SK-N-SH (cell line): ENCODE measurements at regions not wholly inside any gene's neighbourhood (a gene's known extent, or its start where the extent isn't known, plus 50 kb on each side); places are given as distances from the start of the nearest gene placed in this dataset.

Experiments
- CTCF ChIA-PET: fragments of 300-600, 350-600 bp; formaldehyde crosslinking; extraction: SDS; loops from one replicate; lab custom pipeline; 2021; lab: Yijun Ruan, JAX
- POLR2A ChIA-PET: fragments of 350-600 bp; sonication (Branson Sonifier 250); formaldehyde crosslinking; extraction: SDS; loops from one replicate; lab custom pipeline; 2020; ENCODE audit warnings: antibody characterized with exemption, inconsistent platforms; lab: Yijun Ruan, JAX
- DNase-seq: peaks from one replicate; pipeline ENCODE4 v3.0.0; 2012
- H2AFZ ChIP-seq: fragments of 200-600 bp; sonication (generic); 2 replicates; pipeline ENCODE4 v1.8.1; 2016; ENCODE audit warnings: antibody characterized with exemption, mild to moderate bottlenecking, low read depth
- H3F3A ChIP-seq: fragments of 200-600 bp; sonication (generic); replicated peaks from 2 replicates; pipeline ENCODE3; 2016; ENCODE audit warnings: antibody characterized with exemption, mild to moderate bottlenecking; ENCODE audit not compliant: insufficient read depth
- H3K27ac ChIP-seq, 2 experiments: fragments of 200-500 bp in 1 of 2; fragments of 200-600 bp in 1 of 2; sonication (Bioruptor generic) in 1 of 2; sonication (generic), shearing (Covaris generic) in 1 of 2; 2 replicates each; pipeline versions ENCODE4 v1.5.1 to v1.6.1; 2014 to 2016; ENCODE audit warnings: low read depth in 2 of 2, inconsistent platforms in 1 of 2, low read length in 1 of 2, mild to moderate bottlenecking in 1 of 2, mixed read lengths in 1 of 2
- H3K27me3 ChIP-seq: fragments of 200-600 bp; sonication (generic), shearing (Covaris generic); 2 replicates; pipeline ENCODE4 v1.6.1; 2016; ENCODE audit warnings: mixed run types; ENCODE audit not compliant: insufficient read depth
- H3K36me3 ChIP-seq, 2 experiments: fragments of 200-500 bp in 1 of 2; fragments of 200-600 bp in 1 of 2; sonication (Bioruptor generic) in 1 of 2; sonication (generic) in 1 of 2; replicated peaks in 1 of 2; 2 replicates each; pipeline versions ENCODE3 to v1.5.1; 2014 to 2016; ENCODE audit warnings: low read length in 1 of 2, mild to moderate bottlenecking in 1 of 2; ENCODE audit not compliant: insufficient read depth in 2 of 2, control insufficient read depth in 1 of 2
- H3K4me1 ChIP-seq, 2 experiments: fragments of 200-500 bp in 1 of 2; fragments of 200-600 bp in 1 of 2; sonication (Bioruptor generic) in 1 of 2; sonication (generic), shearing (Covaris generic) in 1 of 2; 2 replicates each; pipeline versions ENCODE4 v1.5.1 to v1.6.1; 2014 to 2016; ENCODE audit warnings: low read depth in 1 of 2, low read length in 1 of 2, mixed run types in 1 of 2; ENCODE audit not compliant: insufficient read depth in 2 of 2, control insufficient read depth in 1 of 2
- H3K4me2 ChIP-seq: fragments of 200-600 bp; sonication (generic), shearing (Covaris generic); 2 replicates; pipeline ENCODE4 v1.6.1; 2017; ENCODE audit warnings: mixed run types
- H3K4me3 ChIP-seq, 2 experiments: fragments of 200-500 bp in 1 of 2; fragments of 200-600 bp in 1 of 2; sonication (Bioruptor generic) in 1 of 2; sonication (generic), shearing (Covaris generic) in 1 of 2; 2 replicates each; pipeline versions ENCODE4 v1.5.1 to v1.8.1; 2014 to 2016; ENCODE audit warnings: low read depth in 2 of 2, inconsistent platforms in 1 of 2, low read length in 1 of 2, mild to moderate bottlenecking in 1 of 2, mixed read lengths in 1 of 2, moderate library complexity in 1 of 2
- H3K79me2 ChIP-seq: fragments of 200-600 bp; sonication (generic); 2 replicates; pipeline ENCODE4 v1.8.1; 2017; ENCODE audit warnings: mild to moderate bottlenecking; ENCODE audit not compliant: insufficient read depth
- H3K9ac ChIP-seq: fragments of 200-600 bp; sonication (generic); 2 replicates; pipeline ENCODE4 v1.6.1; 2017; ENCODE audit warnings: mixed run types
- H3K9me2 ChIP-seq: fragments of 200-600 bp; sonication (generic); 2 replicates; pipeline ENCODE4 v1.6.1; 2017; ENCODE audit warnings: mixed run types
- H3K9me3 ChIP-seq: fragments of 200-600 bp; sonication (generic); 2 replicates; pipeline ENCODE4 v1.6.1; 2017; ENCODE audit warnings: mixed run types, mild to moderate bottlenecking, moderate library complexity
- H4K20me1 ChIP-seq: fragments of 200-600 bp; sonication (generic); 2 replicates; pipeline ENCODE4 v1.6.1; 2017; ENCODE audit warnings: mild to moderate bottlenecking, mixed run types; ENCODE audit not compliant: insufficient read depth
- EP300 ChIP-seq, 2 experiments: IDR thresholded peaks; 2 replicates each; pipeline versions ENCODE4 v1.4.0 to v1.6.1; 2012; ENCODE audit warnings: borderline replicate concordance in 1 of 2, low read depth in 1 of 2, low read length in 1 of 2
- EZH2phosphoT487 ChIP-seq: fragments of 200-600 bp; sonication (generic); IDR thresholded peaks from 2 replicates; pipeline ENCODE4 v1.6.1; 2017; ENCODE audit warnings: low read depth, mixed run types, mild to moderate bottlenecking, antibody characterized with exemption, moderate library complexity, borderline replicate concordance
- FOSL2 ChIP-seq: IDR thresholded peaks from 2 replicates; pipeline ENCODE4 v1.4.0; 2012; ENCODE audit warnings: low read depth, mild to moderate bottlenecking, moderate library complexity, borderline replicate concordance
- FOXM1 ChIP-seq: IDR thresholded peaks from 2 replicates; pipeline ENCODE4 v1.4.0; 2012; ENCODE audit warnings: low read depth, mild to moderate bottlenecking
- GABPA ChIP-seq: IDR thresholded peaks from 2 replicates; pipeline ENCODE4 v1.4.0; 2012; ENCODE audit warnings: low read depth, mild to moderate bottlenecking
- GATA2 ChIP-seq: sonication (generic); formaldehyde crosslinking; IDR thresholded peaks from 2 replicates; pipeline ENCODE4 v1.5.0; 2020; ENCODE audit warnings: mild to moderate bottlenecking, missing genetic modification reagents
- JUND ChIP-seq: IDR thresholded peaks from 2 replicates; pipeline ENCODE4 v1.4.0; 2012
- MXI1 ChIP-seq: IDR thresholded peaks from 2 replicates; pipeline ENCODE4 v1.6.1; 2012; ENCODE audit warnings: mild to moderate bottlenecking, low read depth, low read length, improper control_type of control experiment
- RCOR1 ChIP-seq: fragments of 150-350 bp; IDR thresholded peaks from 2 replicates; pipeline ENCODE4 v1.6.1; 2017; ENCODE audit warnings: antibody characterized with exemption, low read length
- RXRA ChIP-seq: IDR thresholded peaks from 2 replicates; pipeline ENCODE4 v1.4.0; 2012; ENCODE audit warnings: low read depth, mild to moderate bottlenecking, borderline replicate concordance
- SIN3A ChIP-seq: IDR thresholded peaks from 2 replicates; pipeline ENCODE4 v1.6.1; 2012; ENCODE audit warnings: low read depth, mild to moderate bottlenecking, low read length, moderate library complexity, borderline replicate concordance
- SMC3 ChIP-seq: IDR thresholded peaks from 2 replicates; pipeline ENCODE4 v1.6.1; 2012; ENCODE audit warnings: low read depth, low read length, improper control_type of control experiment
- YY1 ChIP-seq: IDR thresholded peaks from 2 replicates; pipeline ENCODE4 v1.4.0; 2012; ENCODE audit warnings: low read depth, mild to moderate bottlenecking
- WGBS: methylation state at CpG from one replicate; pipeline ENCODE4 v1.1.6; 2017; ENCODE audit warnings: low lambda C conversion rate; 5-methylcytosine and 5-hydroxymethylcytosine counted together
- TF ChIP-seq, protein P1 (sequence below): IDR thresholded peaks from 2 replicates; pipeline ENCODE4; 2012
- TF ChIP-seq, protein P2 (sequence below): IDR thresholded peaks from 2 replicates; pipeline ENCODE4 v1.6.1; 2012; ENCODE audit warnings: mild to moderate bottlenecking, low read depth, low read length, moderate library complexity
- TF ChIP-seq, protein P3 (sequence below): fragments of 150-350 bp; IDR thresholded peaks from 2 replicates; pipeline ENCODE4 v1.6.1; 2016; ENCODE audit warnings: mild to moderate bottlenecking, low read depth, low read length

DNA sequence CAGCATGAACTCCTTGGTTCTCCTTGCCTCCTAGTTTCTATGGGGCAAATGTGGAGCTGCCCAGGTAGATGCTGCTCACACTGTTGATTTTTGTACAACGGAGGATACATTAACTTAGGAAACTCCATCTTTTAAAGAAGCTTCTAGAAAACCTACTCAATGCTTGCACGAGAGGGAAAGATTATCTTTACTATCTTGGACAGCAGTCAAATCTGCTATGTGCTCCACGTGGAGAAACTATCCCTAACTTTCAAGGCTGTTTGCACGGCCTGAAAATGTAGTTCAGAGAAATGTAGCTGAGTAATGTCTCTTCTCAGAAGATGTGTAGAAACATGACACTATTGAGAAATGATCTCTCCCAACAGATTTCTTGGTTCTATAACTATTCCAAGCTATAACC, 1530.9 kb upstream of the PABPC4L start:
- WGBS = 4% methylated on average over 4 of the region's 4 CpGs

DNA sequence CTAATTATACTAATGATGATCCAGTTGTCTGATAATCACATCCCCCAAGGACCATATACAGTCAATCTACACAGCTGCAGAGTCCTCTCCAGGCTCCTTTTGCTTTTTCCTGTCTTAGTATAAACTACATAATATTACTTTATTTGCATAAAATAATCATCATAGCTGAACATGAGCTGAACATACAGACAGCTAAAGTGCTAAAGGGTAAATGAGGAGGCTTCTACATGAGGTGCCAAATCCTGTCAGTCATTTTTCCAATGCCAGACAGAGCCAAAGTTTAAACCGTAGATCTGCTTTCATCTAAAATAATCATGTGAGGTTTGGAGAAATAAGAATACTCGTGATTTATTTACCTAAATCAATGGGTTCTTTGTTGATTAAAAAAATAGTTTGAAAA, 1530.1 kb upstream of the PABPC4L start:
- no peak overlapping the region for H3K4me2 ChIP-seq
- no peaks in the 10 kb centered on the region for H3K27me3 ChIP-seq
- ChIA-PET CTCF (no interaction called here), POLR2A (no interaction called here)
- no peaks in the 10 kb centered on the region for H3K9me2 ChIP-seq
- H3K4me3 ChIP-seq = no peak overlapping the region
- H3F3A ChIP-seq = no peaks in the 10 kb centered on the region
- H3K79me2 ChIP-seq = no peaks in the 10 kb centered on the region
- no peak overlapping the region for H3K9ac ChIP-seq
- no peaks in the 10 kb centered on the region for H3K9me3 ChIP-seq
- no peaks in the 10 kb centered on the region for H3K4me1 ChIP-seq
- no peak overlapping the region for H2AFZ ChIP-seq
- no peak overlapping the region for H3K27ac ChIP-seq
- no peak for DNase-seq
- no peaks in the 10 kb centered on the region for H3K36me3 ChIP-seq
- no peaks in the 10 kb centered on the region for H4K20me1 ChIP-seq
- WGBS = 9% methylated on average over 2 of the region's 2 CpGs
- TF ChIP-seq GABPA (no peak), JUND (no peak), RXRA (no peak), RCOR1 (no peak), EZH2phosphoT487 (no peak), FOXM1 (no peak), EP300 (IDR thresholded peaks at IDR 0.05; ENCODE audit: borderline replicate concordance in 1 of 2, low read depth in 1 of 2, low read length in 1 of 2) (no peak), MXI1 (no peak), FOSL2 (no peak), SIN3A (no peak), GATA2 (CRISPR knock-in tag) (no peak), YY1 (no peak), SMC3 (no peak)
- TF ChIP-seq, protein P1, sequence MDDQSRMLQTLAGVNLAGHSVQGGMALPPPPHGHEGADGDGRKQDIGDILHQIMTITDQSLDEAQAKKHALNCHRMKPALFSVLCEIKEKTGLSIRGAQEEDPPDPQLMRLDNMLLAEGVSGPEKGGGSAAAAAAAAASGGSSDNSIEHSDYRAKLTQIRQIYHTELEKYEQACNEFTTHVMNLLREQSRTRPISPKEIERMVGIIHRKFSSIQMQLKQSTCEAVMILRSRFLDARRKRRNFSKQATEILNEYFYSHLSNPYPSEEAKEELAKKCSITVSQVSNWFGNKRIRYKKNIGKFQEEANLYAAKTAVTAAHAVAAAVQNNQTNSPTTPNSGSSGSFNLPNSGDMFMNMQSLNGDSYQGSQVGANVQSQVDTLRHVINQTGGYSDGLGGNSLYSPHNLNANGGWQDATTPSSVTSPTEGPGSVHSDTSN = no peak
- TF ChIP-seq, protein P2, sequence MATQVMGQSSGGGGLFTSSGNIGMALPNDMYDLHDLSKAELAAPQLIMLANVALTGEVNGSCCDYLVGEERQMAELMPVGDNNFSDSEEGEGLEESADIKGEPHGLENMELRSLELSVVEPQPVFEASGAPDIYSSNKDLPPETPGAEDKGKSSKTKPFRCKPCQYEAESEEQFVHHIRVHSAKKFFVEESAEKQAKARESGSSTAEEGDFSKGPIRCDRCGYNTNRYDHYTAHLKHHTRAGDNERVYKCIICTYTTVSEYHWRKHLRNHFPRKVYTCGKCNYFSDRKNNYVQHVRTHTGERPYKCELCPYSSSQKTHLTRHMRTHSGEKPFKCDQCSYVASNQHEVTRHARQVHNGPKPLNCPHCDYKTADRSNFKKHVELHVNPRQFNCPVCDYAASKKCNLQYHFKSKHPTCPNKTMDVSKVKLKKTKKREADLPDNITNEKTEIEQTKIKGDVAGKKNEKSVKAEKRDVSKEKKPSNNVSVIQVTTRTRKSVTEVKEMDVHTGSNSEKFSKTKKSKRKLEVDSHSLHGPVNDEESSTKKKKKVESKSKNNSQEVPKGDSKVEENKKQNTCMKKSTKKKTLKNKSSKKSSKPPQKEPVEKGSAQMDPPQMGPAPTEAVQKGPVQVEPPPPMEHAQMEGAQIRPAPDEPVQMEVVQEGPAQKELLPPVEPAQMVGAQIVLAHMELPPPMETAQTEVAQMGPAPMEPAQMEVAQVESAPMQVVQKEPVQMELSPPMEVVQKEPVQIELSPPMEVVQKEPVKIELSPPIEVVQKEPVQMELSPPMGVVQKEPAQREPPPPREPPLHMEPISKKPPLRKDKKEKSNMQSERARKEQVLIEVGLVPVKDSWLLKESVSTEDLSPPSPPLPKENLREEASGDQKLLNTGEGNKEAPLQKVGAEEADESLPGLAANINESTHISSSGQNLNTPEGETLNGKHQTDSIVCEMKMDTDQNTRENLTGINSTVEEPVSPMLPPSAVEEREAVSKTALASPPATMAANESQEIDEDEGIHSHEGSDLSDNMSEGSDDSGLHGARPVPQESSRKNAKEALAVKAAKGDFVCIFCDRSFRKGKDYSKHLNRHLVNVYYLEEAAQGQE = no peak

More for the DNA sequence above, 1530.9 kb upstream of the PABPC4L start:
- Histone ChIP-seq H3K9me2 (no peaks in the 10 kb centered on the region), H3K27ac (no peak overlapping the region), H3K79me2 (no peaks in the 10 kb centered on the region), H3K4me3 (no peak overlapping the region), H3K9ac (no peak overlapping the region), H3F3A (no peaks in the 10 kb centered on the region), H2AFZ (no peak overlapping the region), H3K27me3 (no peaks in the 10 kb centered on the region), H3K4me1 (no peaks in the 10 kb centered on the region), H3K4me2 (no peak overlapping the region), H3K9me3 (no peaks in the 10 kb centered on the region), H4K20me1 (no peaks in the 10 kb centered on the region), H3K36me3 (no peaks in the 10 kb centered on the region)
- POLR2A ChIA-PET = no interaction called here
- CTCF ChIA-PET = no interaction called here
- no peak for DNase-seq
- TF ChIP-seq, protein P3, sequence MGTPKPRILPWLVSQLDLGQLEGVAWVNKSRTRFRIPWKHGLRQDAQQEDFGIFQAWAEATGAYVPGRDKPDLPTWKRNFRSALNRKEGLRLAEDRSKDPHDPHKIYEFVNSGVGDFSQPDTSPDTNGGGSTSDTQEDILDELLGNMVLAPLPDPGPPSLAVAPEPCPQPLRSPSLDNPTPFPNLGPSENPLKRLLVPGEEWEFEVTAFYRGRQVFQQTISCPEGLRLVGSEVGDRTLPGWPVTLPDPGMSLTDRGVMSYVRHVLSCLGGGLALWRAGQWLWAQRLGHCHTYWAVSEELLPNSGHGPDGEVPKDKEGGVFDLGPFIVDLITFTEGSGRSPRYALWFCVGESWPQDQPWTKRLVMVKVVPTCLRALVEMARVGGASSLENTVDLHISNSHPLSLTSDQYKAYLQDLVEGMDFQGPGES = no peak
- TF ChIP-seq, protein P2 = peak; percentile 68
